A673 (cell line): ENCODE measurements at regions not wholly inside any gene's neighbourhood (a gene's known extent, or its start where the extent isn't known, plus 50 kb on each side); places are given as distances from the start of the nearest gene placed in this dataset.

Experiments
- BruUV-seq: library from RNA; stranded (reverse); fragments of 400-500 nt; replicated peaks from 2 replicates; lab custom pipeline; 2021; lab: Mats Ljungman, UMichigan
- CTCF ChIA-PET: fragments of 300-600 bp; sonication (Branson Sonifier 250); formaldehyde crosslinking; loops from one replicate; lab custom pipeline; 2022; ENCODE audit warnings: antibody characterized with exemption; lab: Charles Lee
- POLR2A ChIA-PET: fragments of 300-600 bp; sonication (Branson Sonifier 250); formaldehyde crosslinking; loops from one replicate; lab custom pipeline; 2022; ENCODE audit warnings: antibody characterized with exemption; ENCODE audit not compliant: low non-redundant PET; lab: Charles Lee
- DNase-seq: peaks from one replicate; pipeline ENCODE4 v3.0.0-alpha.2; 2015; ENCODE audit warnings: low spot score
- H3K27ac ChIP-seq: fragments of 200-600 bp; sonication (generic); 2 replicates; pipeline ENCODE4 v1.5.1; 2016; ENCODE audit warnings: mixed run types, low read depth, mild to moderate bottlenecking, mixed read lengths, antibody characterized with exemption, low read length; ENCODE audit not compliant: poor library complexity, severe bottlenecking
- H3K27me3 ChIP-seq: fragments of 200-600 bp; sonication (generic); replicated peaks from 2 replicates; pipeline ENCODE4 v1.6.1; 2017; ENCODE audit warnings: mixed run types, low read depth, mild to moderate bottlenecking, mixed read lengths, antibody characterized with exemption, low read length; ENCODE audit not compliant: insufficient read depth, poor library complexity
- H3K36me3 ChIP-seq: fragments of 200-600 bp; sonication (generic); 2 replicates; pipeline ENCODE4 v1.6.1; 2016; ENCODE audit warnings: mixed run types, mild to moderate bottlenecking, mixed read lengths, antibody characterized with exemption, low read length; ENCODE audit not compliant: insufficient read depth, poor library complexity, severe bottlenecking
- H3K4me1 ChIP-seq: fragments of 200-600 bp; sonication (generic); 2 replicates; pipeline ENCODE4 v1.6.1; 2017; ENCODE audit warnings: mixed run types, mild to moderate bottlenecking, mixed read lengths, antibody characterized with exemption, low read length; ENCODE audit not compliant: insufficient read depth, poor library complexity, severe bottlenecking
- H3K4me3 ChIP-seq: fragments of 200-600 bp; sonication (generic); 2 replicates; pipeline ENCODE4 v1.5.1; 2016; ENCODE audit warnings: low read depth, mixed run types, mild to moderate bottlenecking, mixed read lengths, low read length; ENCODE audit not compliant: poor library complexity, severe bottlenecking
- H3K9me3 ChIP-seq: fragments of 200-600 bp; sonication (generic); 2 replicates; pipeline ENCODE4 v1.6.1; 2016; ENCODE audit warnings: mixed run types, low read depth, mild to moderate bottlenecking, mixed read lengths, antibody characterized with exemption, low read length; ENCODE audit not compliant: poor library complexity, severe bottlenecking
- CTCF ChIP-seq: fragments of 300-800, 200-600 bp; sonication (generic); conservative IDR thresholded peaks from 2 replicates; pipeline ENCODE4 v1.5.1; 2017; ENCODE audit warnings: low read depth, mild to moderate bottlenecking, antibody characterized with exemption, low read length, moderate library complexity, mixed read lengths
- EZH2 ChIP-seq: fragments of 200-600 bp; sonication (generic); IDR thresholded peaks from 2 replicates; pipeline ENCODE4 v1.6.1; 2017; ENCODE audit warnings: borderline replicate concordance, low read depth, mild to moderate bottlenecking, mixed read lengths, antibody characterized with exemption, low read length; ENCODE audit not compliant: poor library complexity, severe bottlenecking
- intact Hi-C: fragments of 100-400 bp; cut with micrococcal nuclease; formaldehyde crosslinking; loops from one replicate; pipeline ENCODE4 v1.10.0; 2022; ENCODE audit not compliant: unreplicated experiment

GRCh38 chr2:164103271-164103670 lies 367.5 kb upstream of the FIGN start:
- DNase-seq = no peak
- H3K27me3 ChIP-seq = peaks cover 16% of the 10 kb centered on the region
- no peak overlapping the region for H3K4me3 ChIP-seq
- no TSS peak for BruUV-seq
- ChIA-PET POLR2A (no interaction called here), CTCF (no interaction called here)
- TF ChIP-seq CTCF = no peak
- TF ChIP-seq EZH2 = no peak
- no peaks in the 10 kb centered on the region for H3K36me3 ChIP-seq
- H3K27ac ChIP-seq = no peak overlapping the region
- H3K4me1 ChIP-seq = no peaks in the 10 kb centered on the region
- intact Hi-C loops = no loop called here
- no peaks in the 10 kb centered on the region for H3K9me3 ChIP-seq

GRCh38 chr2:164102366-164102765 lies 366.6 kb upstream of the FIGN start:
- Histone ChIP-seq H3K9me3 (no peaks in the 10 kb centered on the region), H3K27ac (no peak overlapping the region), H3K36me3 (no peaks in the 10 kb centered on the region), H3K4me1 (no peaks in the 10 kb centered on the region), H3K27me3 (peaks cover 16% of the 10 kb centered on the region), H3K4me3 (no peak overlapping the region)
- no peak for TF ChIP-seq CTCF
- TF ChIP-seq EZH2 = no peak
- POLR2A ChIA-PET = no interaction called here
- intact Hi-C loops = no loop called here
- no peak for DNase-seq
- CTCF ChIA-PET = no interaction called here
- BruUV-seq = no TSS peak

DNA sequence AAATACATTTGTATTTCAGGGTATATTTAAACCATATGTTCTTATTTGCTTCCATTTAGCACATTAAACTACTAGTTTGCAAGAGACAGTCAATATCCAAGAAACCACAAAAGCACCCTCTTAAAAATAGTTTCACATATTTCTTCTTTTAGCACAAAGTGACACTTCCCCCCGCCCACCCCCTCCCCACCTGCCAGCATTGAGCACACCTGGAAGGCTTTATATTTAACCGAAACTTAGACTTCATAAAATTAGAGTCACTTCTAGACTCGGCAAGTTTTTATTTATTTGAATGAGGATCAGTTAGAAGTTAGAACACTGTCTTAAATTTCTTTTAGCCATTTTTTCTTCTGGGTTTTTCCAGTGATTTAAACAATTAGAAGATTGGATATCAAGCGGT lies 355.9 kb upstream of the FIGN start:
- intact Hi-C loops = no loop called here
- TF ChIP-seq CTCF = no peak
- TF ChIP-seq EZH2 = no peak
- H3K4me3 ChIP-seq = no peak overlapping the region
- H3K36me3 ChIP-seq = no peaks in the 10 kb centered on the region
- ChIA-PET POLR2A (no interaction called here), CTCF (no interaction called here)
- H3K27ac ChIP-seq = no peak overlapping the region
- no peak for DNase-seq
- BruUV-seq = no TSS peak
- peaks cover 15% of the 10 kb centered on the region for H3K27me3 ChIP-seq
- no peaks in the 10 kb centered on the region for H3K9me3 ChIP-seq
- H3K4me1 ChIP-seq = no peaks in the 10 kb centered on the region
